H1 (cell line): ENCODE measurements at regions not wholly inside any gene's neighbourhood (a gene's known extent, or its start where the extent isn't known, plus 50 kb on each side); places are given as distances from the start of the nearest gene placed in this dataset. TPM values are rescaled to one million over a fixed set of nuclear protein-coding genes. Genes with fewer than 3 reads are reported as not detected.

Experiments
- small RNA-seq: library from polyadenylated mRNA; stranded (forward); fragments of <200 nt; extraction: miRNeasy Mini kit (QIAGEN cat#:217004); gene quantifications from one replicate; pipeline ENCODE3, GENCODE V24; 2013; ENCODE audit not compliant: insufficient read depth

Small RNAs in the stretch of these regions (small RNA-seq; reads per million reads assigned to genes)
- gene RNA5SP49: not detected
